K562 (cell line): ENCODE measurements at regions not wholly inside any gene's neighbourhood (a gene's known extent, or its start where the extent isn't known, plus 50 kb on each side); places are given as distances from the start of the nearest gene placed in this dataset.
A peak's percentile ranks its signal among the peaks of the same experiment; 100 is the strongest.

Experiments
- ARHGAP35 ChIP-seq: fragments of 450-650 bp; IDR thresholded peaks from 2 replicates; pipeline ENCODE4 v1.6.1; 2018; ENCODE audit not compliant: partially characterized antibody
- FOXP1 ChIP-seq: sonication (generic); formaldehyde crosslinking; IDR thresholded peaks from 2 replicates; pipeline ENCODE4 v1.8.0; 2022; ENCODE audit warnings: mild to moderate bottlenecking, missing genetic modification reagents
- HEY1 ChIP-seq: fragments of 250-450 bp; sonication (Bioruptor Pico); IDR thresholded peaks from 2 replicates; pipeline ENCODE4 v1.5.0; 2020; ENCODE audit warnings: mild to moderate bottlenecking, moderate library complexity, borderline replicate concordance
- KHSRP ChIP-seq: fragments of 450-650 bp; IDR thresholded peaks from 2 replicates; pipeline ENCODE4 v1.6.1; 2017
- NR2C2 ChIP-seq, 2 experiments: fragments of 200-800 bp in 1 of 2; sonication (Bioruptor generic) in 1 of 2; sonication (generic) in 1 of 2; formaldehyde crosslinking in 1 of 2; IDR thresholded peaks; 2 replicates each; pipeline versions ENCODE4 v1.6.1 to v1.8.0; 2016 to 2022; ENCODE audit warnings: mild to moderate bottlenecking in 1 of 2, missing compliant biosample characterization in 1 of 2, missing genetic modification characterization in 1 of 2, missing genetic modification reagents in 1 of 2
- SPI1 ChIP-seq: IDR thresholded peaks from 2 replicates; pipeline ENCODE4 v1.6.1; 2011; ENCODE audit warnings: low read depth, low read length, control low read depth, borderline replicate concordance
- ZNF766 ChIP-seq: fragments of 200-800 bp; sonication (Bioruptor generic); conservative IDR thresholded peaks from 2 replicates; pipeline ENCODE4 v1.6.1; 2016; ENCODE audit warnings: missing genetic modification characterization, missing compliant biosample characterization
- TF ChIP-seq, protein P1 (sequence below), 3 experiments: fragments of 200-800 bp in 1 of 3; fragments of 250-450 bp in 1 of 3; fragments of 450-650 bp in 1 of 3; sonication (Bioruptor Pico) in 1 of 3; sonication (Bioruptor generic) in 1 of 3; formaldehyde crosslinking in 1 of 3; IDR thresholded peaks; 2 replicates each; pipeline versions ENCODE4 v1.6.1 to v1.8.0; 2016 to 2022; ENCODE audit warnings: mild to moderate bottlenecking in 2 of 3, missing genetic modification characterization in 2 of 3, missing compliant biosample characterization in 1 of 3, moderate library complexity in 1 of 3

DNA sequence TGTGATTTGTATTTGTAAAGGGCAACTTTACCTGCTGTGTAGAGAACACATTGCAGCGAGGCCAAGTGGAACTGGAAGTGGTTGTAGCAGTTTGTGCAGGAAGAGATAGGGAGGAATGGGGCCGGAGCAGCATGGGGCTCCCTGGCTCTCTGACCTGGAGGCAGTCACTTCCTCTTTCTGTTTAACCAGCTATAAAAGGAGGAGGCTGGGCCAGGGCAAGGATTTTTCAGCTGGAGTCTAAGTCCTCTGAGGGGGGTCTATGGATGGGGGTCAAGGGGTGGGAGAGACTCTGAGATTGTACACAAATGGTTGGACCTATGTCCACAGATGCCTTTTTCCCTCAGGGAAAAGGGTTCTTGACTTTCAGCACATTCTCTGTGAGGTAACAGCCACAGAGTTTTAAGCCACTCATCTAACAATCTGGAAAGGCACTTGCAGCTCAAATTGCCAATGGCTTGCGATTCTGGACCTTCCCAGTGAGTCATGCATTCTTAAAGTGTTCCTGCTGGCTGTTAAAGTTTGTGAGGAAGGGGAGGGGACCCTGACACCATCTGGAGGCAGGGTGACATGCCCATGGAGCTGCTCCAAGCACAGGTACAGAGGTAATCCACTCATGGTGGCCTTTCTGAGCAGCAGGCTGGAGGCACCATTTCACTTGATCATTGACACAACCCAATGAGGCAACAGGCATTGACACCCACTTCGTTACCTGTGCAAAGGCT, 347.0 kb downstream of the CYRIA start (continued):
- TF ChIP-seq, protein P1, sequence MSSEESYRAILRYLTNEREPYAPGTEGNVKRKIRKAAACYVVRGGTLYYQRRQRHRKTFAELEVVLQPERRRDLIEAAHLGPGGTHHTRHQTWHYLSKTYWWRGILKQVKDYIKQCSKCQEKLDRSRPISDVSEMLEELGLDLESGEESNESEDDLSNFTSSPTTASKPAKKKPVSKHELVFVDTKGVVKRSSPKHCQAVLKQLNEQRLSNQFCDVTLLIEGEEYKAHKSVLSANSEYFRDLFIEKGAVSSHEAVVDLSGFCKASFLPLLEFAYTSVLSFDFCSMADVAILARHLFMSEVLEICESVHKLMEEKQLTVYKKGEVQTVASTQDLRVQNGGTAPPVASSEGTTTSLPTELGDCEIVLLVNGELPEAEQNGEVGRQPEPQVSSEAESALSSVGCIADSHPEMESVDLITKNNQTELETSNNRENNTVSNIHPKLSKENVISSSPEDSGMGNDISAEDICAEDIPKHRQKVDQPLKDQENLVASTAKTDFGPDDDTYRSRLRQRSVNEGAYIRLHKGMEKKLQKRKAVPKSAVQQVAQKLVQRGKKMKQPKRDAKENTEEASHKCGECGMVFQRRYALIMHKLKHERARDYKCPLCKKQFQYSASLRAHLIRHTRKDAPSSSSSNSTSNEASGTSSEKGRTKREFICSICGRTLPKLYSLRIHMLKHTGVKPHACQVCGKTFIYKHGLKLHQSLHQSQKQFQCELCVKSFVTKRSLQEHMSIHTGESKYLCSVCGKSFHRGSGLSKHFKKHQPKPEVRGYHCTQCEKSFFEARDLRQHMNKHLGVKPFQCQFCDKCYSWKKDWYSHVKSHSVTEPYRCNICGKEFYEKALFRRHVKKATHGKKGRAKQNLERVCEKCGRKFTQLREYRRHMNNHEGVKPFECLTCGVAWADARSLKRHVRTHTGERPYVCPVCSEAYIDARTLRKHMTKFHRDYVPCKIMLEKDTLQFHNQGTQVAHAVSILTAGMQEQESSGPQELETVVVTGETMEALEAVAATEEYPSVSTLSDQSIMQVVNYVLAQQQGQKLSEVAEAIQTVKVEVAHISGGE (CRISPR knock-in tag; IDR thresholded peaks at IDR 0.05) = peak in 2 of 3 experiments; percentile 68 to 97; a peak in 4 of 6 replicates
- peak; percentile 98 for TF ChIP-seq SPI1
- no peak for TF ChIP-seq FOXP1 (CRISPR knock-in tag)
- no peak for TF ChIP-seq NR2C2 (CRISPR knock-in tag; IDR thresholded peaks at IDR 0.05)
- TF ChIP-seq NR2C2 (tag; IDR thresholded peaks at IDR 0.05) = peak; percentile 89
- TF ChIP-seq ARHGAP35 = no peak
- TF ChIP-seq KHSRP = no peak
- TF ChIP-seq ZNF766 = 0 out of 2 replicates have a peak, but pooled peaks have one; percentile 48
- TF ChIP-seq HEY1 (CRISPR knock-in tag) = no peak
